ENCODE measurements at regions not wholly inside any gene's neighbourhood (a gene's known extent, or its start where the extent isn't known, plus 50 kb on each side); places are given as distances from the start of the nearest gene placed in this dataset.

DNA sequence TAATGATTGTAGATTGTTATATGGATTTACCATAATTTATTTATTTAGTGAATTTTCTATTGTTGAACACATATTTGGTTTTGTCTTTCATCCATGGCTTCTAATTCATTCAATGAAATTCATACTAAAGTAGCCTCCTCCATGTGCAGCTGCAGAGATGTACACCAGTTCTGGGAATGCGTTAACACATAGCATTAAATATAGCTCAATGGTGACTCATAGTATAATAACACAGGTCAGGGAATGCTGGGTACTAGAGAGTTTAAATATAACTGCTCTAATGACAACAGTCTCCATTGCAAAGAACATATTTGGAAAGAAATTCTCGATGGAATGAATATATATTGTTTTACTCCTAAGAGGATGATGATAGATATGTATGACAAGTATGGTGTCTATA, 1190.2 kb upstream of the NRXN1 start:
- DNase-seq, result no peak

DNA sequence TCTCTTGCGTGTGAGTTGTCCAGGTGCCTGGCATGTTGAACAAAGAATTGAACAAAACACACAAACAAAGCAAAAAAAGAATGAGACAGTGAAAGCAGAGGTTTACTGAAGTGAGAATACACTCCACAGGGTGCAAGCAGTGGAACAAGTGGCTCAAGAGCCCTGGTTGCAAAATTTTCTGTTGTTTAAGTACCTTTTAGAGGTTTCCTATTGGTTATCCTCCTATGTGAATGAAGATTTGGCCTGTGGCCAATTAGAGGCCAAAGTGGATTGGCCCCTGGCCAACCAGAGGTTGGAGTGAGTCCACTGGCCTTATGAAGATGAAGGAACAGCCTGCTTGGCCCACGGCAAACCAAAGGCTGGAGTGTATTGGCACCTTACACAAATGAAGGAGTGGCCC, 1188.5 kb upstream of the NRXN1 start:
- DNase-seq, result peak; percentile 96

DNA sequence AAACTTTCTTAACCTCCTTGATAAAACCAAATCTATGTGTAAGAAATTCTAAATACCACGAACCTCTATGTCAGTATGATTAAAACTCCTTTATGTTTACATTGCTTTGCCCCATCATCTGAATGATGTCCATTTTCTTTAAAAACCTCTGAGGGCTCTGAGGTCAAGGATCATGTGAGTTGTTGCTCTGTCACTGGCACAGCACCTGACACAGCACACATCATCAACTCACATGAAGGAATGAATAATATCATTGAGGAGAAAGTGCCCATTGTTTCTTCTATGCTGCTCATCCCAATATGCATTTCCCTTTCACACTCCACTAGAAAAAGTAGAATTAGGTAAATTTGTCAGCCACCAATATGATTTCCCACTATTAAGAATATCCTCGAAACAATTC, 1178.7 kb upstream of the NRXN1 start:
- DNase-seq, result no peak

DNA sequence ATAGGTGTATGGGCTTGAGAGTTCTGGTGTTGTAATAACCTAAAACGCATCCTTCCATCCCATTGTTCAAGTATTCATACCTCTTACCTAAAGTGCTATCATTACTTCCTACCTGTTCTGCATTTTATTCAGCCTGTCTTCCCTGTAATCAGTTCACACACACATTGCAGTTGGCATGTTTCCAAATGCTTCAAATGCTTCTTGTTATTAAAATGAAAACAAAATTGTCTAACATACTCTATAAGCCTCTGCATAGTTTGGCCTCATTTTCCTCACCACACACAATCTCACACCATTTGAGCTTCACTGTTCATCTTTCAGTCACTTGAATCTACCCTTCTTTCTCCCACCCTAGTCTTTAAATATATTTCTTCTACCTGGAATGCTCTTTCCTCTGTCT, 1178.2 kb upstream of the NRXN1 start:
- DNase-seq, result no peak

DNA sequence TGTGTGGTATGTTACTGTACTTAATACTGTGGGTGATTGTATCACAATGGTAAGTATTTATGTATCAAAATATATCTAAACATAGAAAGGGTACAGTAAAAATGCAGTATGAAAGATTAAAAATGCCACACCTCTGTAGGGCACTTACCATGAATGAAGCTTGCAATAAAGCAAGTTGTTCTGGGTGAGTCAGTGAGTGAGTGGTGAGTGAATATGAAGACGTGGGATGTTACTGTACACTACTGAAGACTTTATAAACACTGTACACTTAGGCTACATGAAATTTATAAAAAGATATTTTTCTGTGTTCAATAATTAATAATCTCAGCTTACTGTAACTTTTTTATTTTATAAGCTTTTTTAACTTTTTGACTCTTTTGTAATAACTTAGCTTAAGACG, 1162.4 kb upstream of the NRXN1 start:
- DNase-seq, result no peak

DNA sequence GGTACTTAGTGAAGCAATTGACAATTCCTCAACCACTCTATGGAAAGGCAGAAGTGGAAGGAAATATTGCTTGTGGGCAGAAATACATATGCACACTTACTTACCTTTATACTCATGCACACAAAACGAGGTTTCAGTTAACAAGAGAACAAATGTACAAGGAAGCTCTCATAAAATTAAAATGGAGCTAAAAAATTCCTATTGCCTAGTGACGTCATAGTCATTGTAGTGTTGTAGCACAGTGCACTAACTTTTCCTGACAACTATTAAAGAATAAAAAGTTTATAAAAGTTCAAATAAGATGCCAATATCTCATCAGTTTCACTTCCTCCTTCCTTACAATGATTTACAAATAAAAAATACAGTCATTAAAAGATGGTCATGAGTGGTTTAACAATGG, 1161.9 kb upstream of the NRXN1 start:
- no peak for DNase-seq

DNA sequence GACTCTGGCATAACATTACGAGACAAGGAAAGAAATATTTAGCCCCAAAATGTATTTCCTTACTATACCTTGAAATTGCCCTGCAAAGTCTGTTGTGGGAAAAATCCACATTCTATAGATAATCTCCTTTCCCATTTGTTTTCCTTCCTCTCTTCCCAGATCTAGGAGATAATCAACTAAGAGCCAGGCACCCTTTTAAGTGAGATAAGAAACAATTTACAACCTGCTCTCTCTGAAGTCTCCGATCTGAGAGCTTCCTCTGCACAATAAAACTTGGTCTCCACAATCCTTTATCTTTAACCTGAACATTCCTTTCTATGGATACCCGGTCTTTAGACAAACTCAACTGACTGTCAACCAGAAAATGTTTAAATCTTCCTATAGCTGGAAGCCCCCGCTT, 1160.7 kb upstream of the NRXN1 start:
- no peak for DNase-seq

DNA sequence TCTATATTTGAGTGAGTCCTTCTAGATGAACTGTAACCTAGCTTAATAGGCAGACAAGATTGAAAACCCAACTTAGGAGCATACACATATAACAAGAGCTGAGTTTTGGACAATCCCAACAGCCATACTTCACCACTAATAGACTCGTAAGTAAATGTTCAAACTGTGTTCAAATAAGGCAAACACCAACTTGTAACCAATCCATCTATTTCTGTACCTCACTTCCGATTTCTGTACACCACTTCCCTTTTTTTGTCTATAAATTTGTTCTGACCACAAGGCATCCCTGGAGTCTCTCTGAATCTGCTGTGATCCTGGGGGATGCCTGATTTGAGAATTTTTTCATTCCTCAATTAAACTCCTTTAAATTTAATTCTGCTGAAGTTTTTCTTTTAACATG, 1149.1 kb upstream of the NRXN1 start:
- DNase-seq, result no peak

DNA sequence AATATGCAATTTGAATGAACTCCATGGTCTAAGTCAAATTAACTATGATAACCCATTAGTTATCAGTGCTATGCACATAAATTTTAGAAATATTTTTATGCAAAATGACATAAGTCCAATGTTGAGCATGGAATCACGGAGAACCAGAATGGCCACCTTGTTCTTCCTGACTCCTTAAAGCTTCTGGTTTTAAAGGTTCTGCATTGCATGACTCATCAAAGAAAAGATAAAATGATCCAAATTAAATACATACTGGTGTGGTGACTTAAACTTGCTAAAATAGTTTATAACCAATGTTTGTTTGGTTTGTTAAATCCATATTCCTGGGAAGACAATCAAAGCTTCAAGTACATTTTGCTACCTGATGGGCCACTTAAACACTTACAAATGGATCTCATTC, 1146.9 kb upstream of the NRXN1 start:
- no peak for DNase-seq

DNA sequence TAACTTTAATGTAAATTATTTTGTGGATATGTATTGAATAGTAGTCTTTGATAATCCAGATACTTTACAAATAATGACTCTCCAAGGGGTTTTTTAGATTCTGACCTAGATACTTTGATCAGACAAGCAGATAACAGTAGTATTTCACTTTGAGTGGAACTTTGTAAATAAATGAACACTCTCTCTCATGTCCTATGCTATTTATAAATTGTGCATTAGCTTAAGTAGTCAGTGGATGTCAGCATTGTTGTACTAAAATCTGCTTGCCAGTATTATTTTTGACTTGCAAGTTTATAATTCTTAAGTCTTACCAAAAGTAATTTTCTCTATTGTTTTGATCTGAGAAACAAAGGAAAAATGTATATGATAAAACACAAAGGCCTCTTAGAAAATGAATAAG, 1113.1 kb upstream of the NRXN1 start:
- no peak for DNase-seq

DNA sequence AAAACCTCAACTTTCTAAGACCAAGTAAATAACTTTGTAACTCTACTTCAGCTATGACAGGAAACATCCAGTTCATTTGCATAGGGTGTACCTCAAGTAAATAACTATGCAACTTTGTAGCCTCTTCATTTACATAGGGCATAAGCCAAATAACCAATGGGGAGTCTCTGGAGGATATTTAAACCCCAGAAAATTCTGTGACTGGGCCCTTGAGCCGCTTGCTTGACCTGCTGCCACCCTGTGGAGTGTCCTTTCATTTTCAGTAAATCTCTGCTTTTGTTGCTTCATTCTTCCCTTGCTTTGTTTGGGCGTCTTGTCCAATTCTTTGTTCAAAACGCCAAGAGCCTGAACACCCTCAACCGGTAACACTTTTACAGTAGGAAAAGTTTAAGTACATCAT, 1112.7 kb upstream of the NRXN1 start:
- no peak for DNase-seq

DNA sequence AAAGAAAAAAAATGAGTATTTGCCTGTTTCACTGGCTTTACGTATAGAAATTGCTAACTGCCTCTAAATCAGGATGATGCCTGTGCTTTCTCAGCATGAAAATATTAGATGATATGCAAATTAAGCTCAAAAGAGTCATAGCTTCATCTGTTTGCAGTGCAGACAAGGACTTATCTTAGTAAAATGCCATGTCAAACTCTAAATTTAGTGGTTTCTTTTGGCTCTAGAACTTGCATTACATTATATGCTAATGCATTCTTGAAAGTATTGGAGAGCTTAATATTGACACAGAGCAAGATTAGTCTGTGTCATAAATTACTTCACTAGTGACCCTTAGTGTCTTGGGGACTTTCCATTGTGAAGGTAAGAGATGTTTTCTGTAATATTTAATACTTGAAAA, 1109.1 kb upstream of the NRXN1 start:
- DNase-seq, result no peak

DNA sequence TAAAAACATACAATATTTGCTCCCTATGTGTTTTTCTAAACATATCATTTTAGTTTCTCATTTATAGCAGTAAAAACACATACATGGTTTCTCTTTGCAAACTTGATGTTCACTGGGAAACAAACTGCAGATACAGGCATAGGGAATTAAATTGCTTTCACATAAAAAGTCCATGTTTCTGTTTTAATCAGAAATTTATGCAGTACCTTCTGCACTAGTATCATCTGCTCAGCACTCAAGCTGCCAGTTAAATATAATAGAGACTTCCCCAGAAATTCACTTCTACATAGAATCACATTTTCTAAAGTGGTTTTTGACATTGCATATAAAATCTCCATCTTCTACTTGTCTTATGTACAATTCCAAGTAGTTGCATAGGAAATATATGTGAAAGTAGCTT, 1107.3 kb upstream of the NRXN1 start:
- DNase-seq, result no peak

DNA sequence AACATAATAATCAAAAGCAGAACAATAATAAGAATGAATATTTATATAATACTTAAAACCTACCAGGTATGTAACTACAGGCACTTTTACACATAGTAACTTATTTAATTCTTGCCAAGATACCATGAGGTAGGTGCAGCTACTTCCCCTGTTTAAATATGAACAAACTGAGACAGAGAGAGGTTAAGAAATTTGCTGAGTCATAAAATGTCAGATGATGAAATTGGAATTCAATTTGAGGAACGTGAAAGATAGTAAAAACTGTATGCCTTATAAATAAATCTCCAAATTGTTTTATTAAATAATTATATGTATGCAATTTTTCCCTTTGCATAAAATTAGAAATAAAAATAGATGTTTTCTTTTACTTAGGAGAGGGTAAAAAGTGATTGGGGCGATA, 1103.3 kb upstream of the NRXN1 start:
- no peak for DNase-seq

DNA sequence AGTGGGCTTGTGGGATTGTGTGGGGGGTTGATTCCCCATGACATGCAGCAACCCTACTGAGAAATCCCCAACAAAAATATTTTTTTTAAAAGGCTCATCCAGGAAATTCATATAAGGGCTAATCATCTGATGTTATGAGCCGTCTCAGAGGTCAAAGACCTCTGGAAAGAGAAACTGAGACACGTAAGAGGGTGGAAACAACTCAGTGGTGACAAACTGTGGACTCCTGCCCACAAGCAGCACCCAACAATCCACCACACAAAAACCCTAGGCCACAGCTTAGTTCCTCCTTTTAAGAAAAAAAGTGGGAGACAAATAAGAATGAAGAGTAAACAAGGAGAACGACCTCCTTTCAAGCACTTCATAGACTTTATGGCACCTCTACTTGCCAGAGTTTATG, 1096.1 kb upstream of the NRXN1 start:
- DNase-seq, result no peak

DNA sequence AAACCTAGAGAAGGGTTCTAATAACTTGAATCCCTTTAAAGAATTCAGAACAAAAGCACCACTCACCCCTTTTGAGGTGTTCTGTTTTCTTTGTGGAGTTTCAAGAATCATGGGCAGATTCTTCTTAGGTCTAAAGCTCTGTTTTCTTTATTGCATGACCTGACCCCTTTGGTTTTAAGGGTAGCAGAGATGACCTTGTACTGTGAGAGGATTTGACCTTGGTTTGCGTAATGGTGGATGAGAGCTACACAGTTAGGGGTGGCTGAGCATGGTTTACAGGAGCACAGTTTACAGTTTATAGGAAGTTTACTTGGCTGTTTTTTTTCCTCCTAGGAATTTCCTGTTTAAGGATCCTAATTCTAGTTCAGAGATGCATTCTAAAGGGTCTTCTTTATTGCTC, 1095.6 kb upstream of the NRXN1 start:
- no peak for DNase-seq

DNA sequence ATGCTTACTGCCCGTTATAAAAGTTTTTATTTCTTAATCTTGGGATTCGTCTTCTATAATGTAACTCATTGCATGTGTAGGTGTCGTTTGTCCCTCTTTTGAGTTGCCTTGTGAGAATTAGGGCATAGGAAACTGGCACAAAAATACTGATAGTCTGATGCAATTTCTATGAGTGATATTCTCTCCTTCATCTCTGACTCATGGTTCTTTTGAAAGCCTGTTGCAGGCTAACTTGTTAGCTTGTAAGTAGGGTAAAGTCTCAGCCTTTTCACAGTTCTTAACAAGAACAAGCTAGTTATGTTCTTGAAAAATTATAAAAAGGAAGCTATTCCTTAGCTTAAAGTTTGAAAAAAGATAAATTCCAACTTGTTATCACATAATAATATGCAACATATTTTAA, 1085.4 kb upstream of the NRXN1 start:
- DNase-seq, result no peak

DNA sequence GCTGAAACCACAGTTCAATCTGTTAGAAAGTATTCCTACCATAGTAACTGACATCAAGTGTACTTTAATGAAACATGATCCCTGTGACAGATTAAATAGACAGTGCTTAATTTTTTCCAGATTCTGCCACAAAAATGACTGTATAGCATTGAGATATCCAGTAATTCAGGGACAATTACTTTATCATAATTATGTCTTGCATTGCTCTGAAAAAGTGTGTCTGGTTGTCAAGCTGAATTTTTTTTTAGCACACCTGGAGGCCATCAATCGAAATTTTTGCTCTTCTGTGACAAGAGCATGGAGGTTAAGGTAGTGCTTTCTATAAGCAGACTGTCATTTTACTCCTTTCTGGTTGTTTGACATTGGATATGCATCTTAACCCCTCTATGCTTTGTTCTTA, 1083.8 kb upstream of the NRXN1 start:
- DNase-seq, result no peak

DNA sequence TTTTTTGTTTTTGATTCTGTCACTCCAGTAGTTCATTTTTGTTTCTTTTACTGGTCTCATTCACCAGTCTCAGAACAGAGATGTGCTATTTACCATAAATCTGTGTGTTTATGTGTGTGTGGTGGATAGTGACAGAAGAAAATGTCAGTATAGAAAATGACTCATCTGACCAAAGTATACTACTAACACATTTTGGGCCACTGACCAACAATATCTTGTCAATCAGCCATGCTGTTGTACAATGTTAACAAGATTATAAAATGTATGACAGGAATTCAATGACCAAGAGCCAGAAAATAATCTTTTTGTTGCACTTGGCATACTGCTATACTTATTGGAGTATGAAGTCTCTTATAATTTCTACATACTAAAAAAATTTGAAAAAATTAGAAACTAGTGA, 1081.4 kb upstream of the NRXN1 start:
- no peak for DNase-seq

DNA sequence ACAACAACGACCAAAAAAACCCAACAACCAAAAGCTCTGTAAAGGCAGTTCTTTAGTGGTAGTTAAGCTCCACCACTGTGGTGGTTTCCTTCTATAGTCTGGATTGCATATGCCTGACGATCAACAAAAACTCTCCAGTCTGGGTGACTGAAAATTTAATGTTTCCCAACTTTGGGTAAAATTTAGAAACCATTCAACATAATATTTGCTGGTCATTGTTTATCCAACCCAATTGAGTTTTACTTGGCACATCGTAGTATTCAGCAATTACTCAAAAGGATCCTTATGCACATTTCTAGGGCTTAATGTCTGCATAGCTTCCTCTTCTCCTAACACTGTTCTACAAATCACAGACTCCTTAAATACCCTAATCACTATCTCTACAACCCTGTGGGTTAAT, 1080.2 kb upstream of the NRXN1 start:
- no peak for DNase-seq

DNA sequence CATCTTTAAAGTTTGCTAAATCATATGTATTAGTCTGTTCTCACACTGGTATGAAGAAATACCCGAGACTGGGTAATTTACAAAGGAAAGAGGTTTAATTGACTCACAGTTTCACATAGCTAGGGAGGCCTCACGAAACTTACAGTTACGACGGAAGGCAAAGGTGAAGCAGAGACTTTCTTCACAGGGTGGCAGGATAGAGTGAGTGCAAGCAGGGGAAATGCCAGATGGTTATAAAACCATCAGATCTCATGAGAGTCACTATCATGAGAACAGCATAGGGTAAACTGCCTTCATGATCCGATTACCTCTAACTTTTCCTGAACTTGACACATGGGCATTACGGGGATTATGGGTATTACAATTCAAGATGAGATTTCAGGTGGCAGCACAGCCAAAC, 1075.2 kb upstream of the NRXN1 start:
- no peak for DNase-seq

DNA sequence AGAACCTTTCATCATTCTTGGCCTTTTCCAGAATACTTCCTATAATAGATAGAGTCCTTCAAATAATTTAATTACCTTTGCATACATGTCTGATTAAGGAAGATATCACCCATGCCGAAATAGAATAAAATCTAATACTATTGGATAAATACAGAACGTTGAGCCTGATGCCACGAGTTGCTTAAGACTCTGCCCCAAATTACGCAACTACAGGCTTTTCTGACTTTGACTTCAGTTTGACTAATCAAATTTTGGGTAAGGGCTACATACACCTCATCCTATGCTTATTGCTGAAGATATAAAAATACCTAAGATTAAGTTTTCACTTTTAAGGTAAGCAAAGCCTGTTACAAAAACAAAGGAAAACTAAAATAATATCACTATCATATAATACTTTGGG, 1065.1 kb upstream of the NRXN1 start:
- DNase-seq, result no peak

DNA sequence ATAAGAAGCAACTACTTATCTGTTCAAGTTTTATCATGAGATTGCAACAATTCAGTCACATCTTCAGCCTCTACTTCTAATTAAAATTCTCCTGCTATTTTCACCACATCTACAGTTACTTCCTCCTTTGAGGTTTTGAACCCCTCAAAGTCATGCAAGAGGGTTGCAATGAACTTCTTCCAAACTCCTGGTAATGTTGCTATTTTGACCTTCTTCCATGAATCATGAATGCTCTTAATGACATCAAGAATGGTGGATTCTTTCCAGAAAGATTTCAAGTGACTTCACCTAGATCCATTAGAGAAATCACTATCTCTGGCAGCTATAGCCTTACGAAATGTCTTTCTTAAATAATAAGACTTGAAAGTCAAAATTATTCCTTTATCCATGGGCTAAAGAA, 1052.8 kb upstream of the NRXN1 start:
- DNase-seq, result no peak

DNA sequence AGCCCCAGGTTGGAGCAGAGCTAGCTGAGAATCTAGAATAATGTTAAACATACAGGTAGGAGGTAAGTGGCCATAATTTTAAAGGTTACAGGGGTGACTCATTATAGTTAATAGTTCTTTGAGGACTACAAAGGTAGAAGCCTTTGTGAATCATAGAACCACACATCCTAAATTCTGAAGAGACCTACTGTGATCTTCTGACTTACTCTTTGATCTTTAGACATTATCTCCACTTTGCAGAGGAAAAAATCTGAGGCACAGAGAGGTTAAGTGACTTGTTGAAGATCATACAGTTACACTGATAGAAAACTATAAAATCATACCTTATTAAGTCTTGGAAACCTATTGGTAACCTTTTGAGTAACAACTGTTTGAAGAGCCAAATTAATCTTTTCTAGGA, 1051.3 kb upstream of the NRXN1 start:
- no peak for DNase-seq

DNA sequence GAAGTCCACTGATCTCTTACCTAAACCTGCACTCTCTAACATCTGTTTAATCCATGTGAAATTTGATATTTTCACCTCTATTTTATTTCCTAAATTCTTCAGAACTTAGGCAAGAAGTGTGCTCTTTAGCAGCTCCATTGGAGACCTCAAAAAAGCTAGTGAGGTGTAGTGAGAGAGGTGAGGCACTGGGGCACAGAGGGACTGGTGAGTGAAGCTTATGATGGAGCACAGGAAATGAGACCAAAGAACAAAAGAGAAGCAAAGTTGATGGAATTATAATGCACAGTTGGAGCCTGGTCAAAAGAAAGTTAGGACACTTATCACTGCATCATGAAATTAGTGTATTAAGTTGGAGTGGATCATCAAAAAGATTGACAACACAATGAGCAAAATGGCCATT, 1050.7 kb upstream of the NRXN1 start:
- no peak for DNase-seq

DNA sequence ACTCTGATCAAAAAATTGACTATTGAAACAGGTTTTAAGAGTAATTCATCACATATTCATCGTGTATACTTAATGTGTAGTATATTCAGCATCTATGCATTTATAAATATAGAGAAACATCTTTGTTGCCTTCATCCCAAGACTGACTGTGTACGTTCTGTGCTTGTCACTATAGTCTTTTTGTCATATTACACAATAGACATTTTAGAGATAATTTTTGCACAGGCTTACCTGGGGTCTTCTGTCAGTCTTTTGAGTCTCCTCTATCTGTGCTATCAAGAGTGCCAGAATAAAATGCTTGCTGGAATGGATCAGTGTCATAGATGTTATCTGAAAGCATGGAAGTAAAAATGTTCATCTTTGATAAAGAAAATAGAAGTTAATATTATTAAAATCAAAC, 1047.7 kb upstream of the NRXN1 start:
- no peak for DNase-seq

DNA sequence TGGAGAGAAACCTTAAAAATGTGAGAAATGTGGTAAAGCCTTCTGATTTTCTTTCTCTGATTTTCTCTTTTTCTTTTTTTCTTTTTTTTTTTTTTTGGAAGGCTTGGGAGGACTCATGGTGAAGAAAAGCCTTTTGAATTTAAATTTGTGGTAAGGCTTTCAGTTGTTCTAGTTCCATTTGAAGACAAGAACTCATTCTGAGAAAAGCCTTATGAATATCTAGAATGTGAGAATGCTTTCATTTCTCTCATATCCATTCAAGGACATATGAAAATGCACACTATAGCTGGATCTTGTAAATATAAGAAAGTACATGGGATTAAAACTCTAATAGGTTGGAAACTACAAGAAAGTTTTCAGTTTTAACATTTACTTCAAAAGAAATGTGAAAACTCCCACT, 1045.2 kb upstream of the NRXN1 start:
- DNase-seq, result no peak
